MCF 10A (cell line): ENCODE measurements at regions not wholly inside any gene's neighbourhood (a gene's known extent, or its start where the extent isn't known, plus 50 kb on each side); places are given as distances from the start of the nearest gene placed in this dataset.

Source experiments
- BruUV-seq: library from RNA; stranded (reverse); fragments of 400-500 nt; replicated peaks from 2 replicates; lab custom pipeline; 2021; lab: Mats Ljungman, UMichigan
- CTCF ChIA-PET: fragments of 300-600 bp; sonication (Branson Sonifier 250); formaldehyde crosslinking; extraction: SDS; loops from one replicate; lab custom pipeline; 2021; ENCODE audit warnings: antibody characterized with exemption, inconsistent platforms; lab: Yijun Ruan, JAX
- POLR2A ChIA-PET: fragments of 300-600, 350-650 bp; sonication (Branson Sonifier 250); formaldehyde crosslinking; extraction: SDS; loops from one replicate; lab custom pipeline; 2020; ENCODE audit warnings: antibody characterized with exemption, inconsistent platforms; lab: Yijun Ruan, JAX
- DNase-seq: peaks from one replicate; pipeline ENCODE4 v3.0.0-alpha.2; 2018; ENCODE audit not compliant: unreplicated experiment
- H3K27ac Mint-ChIP-seq: one replicate; pipeline ENCODE4 v1.8.0; 2022; ENCODE audit warnings: mild to moderate bottlenecking, low read depth, mixed read lengths; ENCODE audit not compliant: unreplicated experiment
- H3K27me3 Mint-ChIP-seq: one replicate; pipeline ENCODE4 v1.8.0; 2022; ENCODE audit warnings: mixed read lengths; ENCODE audit not compliant: insufficient read depth, unreplicated experiment
- H3K36me3 Mint-ChIP-seq: one replicate; pipeline ENCODE4 v1.8.0; 2022; ENCODE audit warnings: mild to moderate bottlenecking, moderate library complexity, mixed read lengths; ENCODE audit not compliant: insufficient read depth, unreplicated experiment
- H3K4me1 Mint-ChIP-seq: one replicate; pipeline ENCODE4 v1.8.0; 2022; ENCODE audit warnings: mixed read lengths; ENCODE audit not compliant: insufficient read depth, unreplicated experiment
- H3K4me3 Mint-ChIP-seq: one replicate; pipeline ENCODE4 v1.8.0; 2022; ENCODE audit warnings: mild to moderate bottlenecking, moderate library complexity, mixed read lengths; ENCODE audit not compliant: unreplicated experiment
- H3K9me3 Mint-ChIP-seq: one replicate; pipeline ENCODE4 v1.8.0; 2022; ENCODE audit warnings: mixed read lengths; ENCODE audit not compliant: unreplicated experiment
- CTCF ChIP-seq: fragments of 200-600 bp; IDR thresholded peaks from one replicate; pipeline ENCODE4 v1.8.0; 2022; ENCODE audit warnings: antibody characterized with exemption, mild to moderate bottlenecking; ENCODE audit not compliant: unreplicated experiment
- intact Hi-C: fragments of 100-400 bp; cut with micrococcal nuclease; formaldehyde crosslinking; loops from 2 replicates; pipeline ENCODE4 v1.14.1; 2022

- BruUV-seq: no TSS peak
- Mint-ChIP-seq H3K9me3 (no peaks in the 10 kb centered on the region), H3K27me3 (no peaks in the 10 kb centered on the region), H3K4me3 (no peak overlapping the region), H3K36me3 (no peaks in the 10 kb centered on the region), H3K27ac (no peak overlapping the region), H3K4me1 (no peaks in the 10 kb centered on the region)
- TF ChIP-seq CTCF: no peak
- ChIA-PET POLR2A (interaction anchor here (0.6 kb wide), 1 partner anchor 373 kb away, joined by 3 read pairs; no protein-coding TSS in a partner anchor), CTCF (no interaction called here)
- no peak for DNase-seq
- intact Hi-C loops: no loop called here
Observed at GRCh38 chr2:58350484-58350883, 109.4 kb upstream of the FANCL start.

- DNase-seq: no peak
- no TSS peak for BruUV-seq
- H3K36me3 Mint-ChIP-seq: no peaks in the 10 kb centered on the region
- ChIA-PET POLR2A (no interaction called here), CTCF (interaction anchor here (1.1 kb wide), 1 partner anchor 148 kb away, joined by 3 read pairs; no protein-coding TSS in a partner anchor)
- no peak overlapping the region for H3K4me3 Mint-ChIP-seq
- intact Hi-C loops: no loop called here
- H3K4me1 Mint-ChIP-seq: no peaks in the 10 kb centered on the region
- H3K9me3 Mint-ChIP-seq: no peaks in the 10 kb centered on the region
- H3K27me3 Mint-ChIP-seq: no peaks in the 10 kb centered on the region
- no peak overlapping the region for H3K27ac Mint-ChIP-seq
- no peak for TF ChIP-seq CTCF
Observed at GRCh38 chr2:58347810-58348209, 106.7 kb upstream of the FANCL start.

GRCh38 chr2:58341047-58341446 is 99.9 kb upstream of the FANCL start:
- ChIA-PET CTCF (interaction anchor here (0.7 kb wide), 1 partner anchor 610 kb away, joined by 3 read pairs; no protein-coding TSS in a partner anchor), POLR2A (no interaction called here)
- no peak overlapping the region for H3K4me3 Mint-ChIP-seq
- no peak for DNase-seq
- TF ChIP-seq CTCF: no peak
- BruUV-seq: no TSS peak
- H3K4me1 Mint-ChIP-seq: no peaks in the 10 kb centered on the region
- intact Hi-C loops: no loop called here
- H3K36me3 Mint-ChIP-seq: no peaks in the 10 kb centered on the region
- no peak overlapping the region for H3K27ac Mint-ChIP-seq
- H3K9me3 Mint-ChIP-seq: peaks cover 10% of the 10 kb centered on the region
- no peaks in the 10 kb centered on the region for H3K27me3 Mint-ChIP-seq

- no peak for TF ChIP-seq CTCF
- no peak overlapping the region for H3K27ac Mint-ChIP-seq
- intact Hi-C loops: no loop called here
- no peaks in the 10 kb centered on the region for H3K4me1 Mint-ChIP-seq
- H3K36me3 Mint-ChIP-seq: no peaks in the 10 kb centered on the region
- ChIA-PET POLR2A (no interaction called here), CTCF (no interaction called here)
- BruUV-seq: no TSS peak
- H3K27me3 Mint-ChIP-seq: no peaks in the 10 kb centered on the region
- no peak for DNase-seq
- no peak overlapping the region for H3K4me3 Mint-ChIP-seq
- peaks cover 10% of the 10 kb centered on the region for H3K9me3 Mint-ChIP-seq
Observed at GRCh38 chr2:58339548-58340243, 98.6 kb upstream of the FANCL start.
